ENCODE measurements at regions not wholly inside any gene's neighbourhood (a gene's known extent, or its start where the extent isn't known, plus 50 kb on each side); places are given as distances from the start of the nearest gene placed in this dataset.

GRCh38 chr14:29353513-29353912 is 574.1 kb downstream of the PRKD1 start:
- POLR2A ChIA-PET, result interaction anchor here (0.7 kb wide), 1 partner anchor 398 kb away, joined by 3 read pairs; no protein-coding TSS in a partner anchor
- CTCF ChIA-PET (ENCODE audit: low intra/inter-chr PET ratio), result no interaction called here
- no peak overlapping the region for H3K4me3 ChIP-seq
- FAIRE-seq (no peak), ATAC-seq (no peak), DNase-seq (ENCODE audit: extremely low read depth in 1 of 4, low spot score in 3 of 4) (no peak)
- no peak overlapping the region for H3K9ac ChIP-seq (ENCODE audit: insufficient read depth in 1 of 2, low read depth in 2 of 2, low read length in 2 of 2)
- H3K27ac ChIP-seq (ENCODE audit: extremely low read depth, low read depth, low read length), result no peak overlapping the region
- no peaks in the 10 kb centered on the region for H3K9me3 ChIP-seq (replicated peaks; ENCODE audit: control insufficient read depth, insufficient read depth, low read depth, low read length)
- 4% methylated on average over 5 of the region's 5 CpGs for WGBS (ENCODE audit: insufficient coverage, low coverage, missing lambda C conversion rate)
- no peaks in the 10 kb centered on the region for H4K20me1 ChIP-seq (replicated peaks; ENCODE audit: control insufficient read depth, insufficient read depth, low read length)
- no peaks in the 10 kb centered on the region for H3K4me1 ChIP-seq (replicated peaks in 1 of 2; ENCODE audit: control insufficient read depth in 2 of 2, insufficient read depth in 2 of 2, low read length in 2 of 2)
- no peaks in the 10 kb centered on the region for H3K36me3 ChIP-seq (ENCODE audit: control insufficient read depth, insufficient read depth, low read length)
- intact Hi-C loops (cut with micrococcal nuclease) (no loop called here), in situ Hi-C loops (cut with MboI) (no loop called here)
- H3K9me1 ChIP-seq (ENCODE audit: control insufficient read depth, insufficient read depth, low read length), result no peaks in the 10 kb centered on the region
- TF ChIP-seq SMARCA5 (IDR thresholded peaks at IDR 0.05), result no peak
- H3K27me3 ChIP-seq (ENCODE audit: control insufficient read depth in 2 of 2, insufficient read depth in 2 of 2, low read length in 2 of 2), result no peaks in the 10 kb centered on the region
- H3K79me2 ChIP-seq (ENCODE audit: control insufficient read depth, insufficient read depth, low read length), result no peaks in the 10 kb centered on the region
- H2AFZ ChIP-seq (ENCODE audit: low read depth, low read length), result no peak overlapping the region
- no TSS peak for BruUV-seq (replicated peaks)
- no peak overlapping the region for H3K4me2 ChIP-seq (ENCODE audit: insufficient read depth, low read length)

- no peaks in the 10 kb centered on the region for H3K4me1 ChIP-seq (replicated peaks in 1 of 2; ENCODE audit: control insufficient read depth in 2 of 2, insufficient read depth in 2 of 2, low read length in 2 of 2)
- H3K9me3 ChIP-seq (replicated peaks; ENCODE audit: control insufficient read depth, insufficient read depth, low read depth, low read length), result no peaks in the 10 kb centered on the region
- no peak for TF ChIP-seq NR4A1 (CRISPR knock-in tag; IDR thresholded peaks at IDR 0.05)
- TF ChIP-seq NR4A1 (tag; IDR thresholded peaks at IDR 0.05), result no peak
- no peak for TF ChIP-seq ZNF445 (CRISPR knock-in tag; IDR thresholded peaks at IDR 0.05; ENCODE audit: low read depth)
- no peak for TF ChIP-seq ZNF282 (CRISPR knock-in tag; IDR thresholded peaks at IDR 0.05)
- TF ChIP-seq CBX8 (IDR thresholded peaks at IDR 0.05; ENCODE audit: borderline replicate concordance, extremely low read depth, low read depth, low read length, poor library complexity, severe bottlenecking), result no peak
- TF ChIP-seq U2AF2 (optimal IDR thresholded peaks at IDR 0.05; ENCODE audit: low read depth, low read length), result no peak
- TF ChIP-seq U2AF1 (optimal IDR thresholded peaks at IDR 0.05; ENCODE audit: low read depth, low read length), result no peak
- TF ChIP-seq FOXJ2 (tag; IDR thresholded peaks at IDR 0.05), result no peak
- no peak for TF ChIP-seq NBN (IDR thresholded peaks at IDR 0.05; ENCODE audit: low read depth)
- H3K4me3 ChIP-seq, result no peak overlapping the region
- in situ Hi-C loops (cut with MboI) (no loop called here), intact Hi-C loops (cut with micrococcal nuclease) (no loop called here)
- ChIA-PET CTCF (ENCODE audit: low intra/inter-chr PET ratio) (no interaction called here), POLR2A (interaction anchor here (1.7 kb wide), 1 partner anchor 12 kb away, joined by 3 read pairs; no protein-coding TSS in a partner anchor)
- ATAC-seq (no peak), FAIRE-seq (no peak), DNase-seq (ENCODE audit: extremely low read depth in 1 of 4, low spot score in 3 of 4) (no peak)
- no peaks in the 10 kb centered on the region for H3K79me2 ChIP-seq (ENCODE audit: control insufficient read depth, insufficient read depth, low read length)
- H3K4me2 ChIP-seq (ENCODE audit: insufficient read depth, low read length), result no peak overlapping the region
- no peak overlapping the region for H3K27ac ChIP-seq (ENCODE audit: extremely low read depth, low read depth, low read length)
- WGBS (ENCODE audit: insufficient coverage, low coverage, missing lambda C conversion rate), result 3% methylated on average over 3 of the region's 4 CpGs
- H4K20me1 ChIP-seq (replicated peaks; ENCODE audit: control insufficient read depth, insufficient read depth, low read length), result no peaks in the 10 kb centered on the region
- H3K27me3 ChIP-seq (ENCODE audit: control insufficient read depth in 2 of 2, insufficient read depth in 2 of 2, low read length in 2 of 2), result no peaks in the 10 kb centered on the region
- no peaks in the 10 kb centered on the region for H3K36me3 ChIP-seq (ENCODE audit: control insufficient read depth, insufficient read depth, low read length)
- H3K9me1 ChIP-seq (ENCODE audit: control insufficient read depth, insufficient read depth, low read length), result no peaks in the 10 kb centered on the region
- no peak overlapping the region for H2AFZ ChIP-seq (ENCODE audit: low read depth, low read length)
- H3K9ac ChIP-seq (ENCODE audit: insufficient read depth in 1 of 2, low read depth in 2 of 2, low read length in 2 of 2), result no peak overlapping the region
- no TSS peak for BruUV-seq (replicated peaks)
These were observed 573.2 kb downstream of the PRKD1 start for GRCh38 chr14:29354486-29354885.
